ENCODE measurements at regions not wholly inside any gene's neighbourhood (a gene's known extent, or its start where the extent isn't known, plus 50 kb on each side); places are given as distances from the start of the nearest gene placed in this dataset.

GRCh38 chr2:207260947-207261346, 95.2 kb upstream of the KLF7 start:
- TF ChIP-seq FOXP2 (optimal IDR thresholded peaks at IDR 0.05; ENCODE audit: borderline replicate concordance, extremely low read depth, extremely low read length, insufficient read depth) (no peak), REST (IDR thresholded peaks at IDR 0.05; ENCODE audit: insufficient read depth in 1 of 2, low read depth in 2 of 2, low read length in 2 of 2) (no peak), TAF1 (IDR thresholded peaks at IDR 0.05; ENCODE audit: borderline replicate concordance, insufficient read depth, low read length) (no peak), POLR2AphosphoS5 (IDR thresholded peaks at IDR 0.05; ENCODE audit: low read depth, low read length) (no peak), SIN3A (IDR thresholded peaks at IDR 0.05; ENCODE audit: borderline replicate concordance, insufficient read depth, low read length) (no peak)

GRCh38 chr2:207264310-207264709, 98.6 kb upstream of the KLF7 start:
- no peak for TF ChIP-seq REST (IDR thresholded peaks at IDR 0.05; ENCODE audit: insufficient read depth in 1 of 2, low read depth in 2 of 2, low read length in 2 of 2)
- no peak for TF ChIP-seq SIN3A (IDR thresholded peaks at IDR 0.05; ENCODE audit: borderline replicate concordance, insufficient read depth, low read length)
- no peak for TF ChIP-seq POLR2AphosphoS5 (IDR thresholded peaks at IDR 0.05; ENCODE audit: low read depth, low read length)
- no peak for TF ChIP-seq FOXP2 (optimal IDR thresholded peaks at IDR 0.05; ENCODE audit: borderline replicate concordance, extremely low read depth, extremely low read length, insufficient read depth)
- no peak for TF ChIP-seq TAF1 (IDR thresholded peaks at IDR 0.05; ENCODE audit: borderline replicate concordance, insufficient read depth, low read length)

DNA sequence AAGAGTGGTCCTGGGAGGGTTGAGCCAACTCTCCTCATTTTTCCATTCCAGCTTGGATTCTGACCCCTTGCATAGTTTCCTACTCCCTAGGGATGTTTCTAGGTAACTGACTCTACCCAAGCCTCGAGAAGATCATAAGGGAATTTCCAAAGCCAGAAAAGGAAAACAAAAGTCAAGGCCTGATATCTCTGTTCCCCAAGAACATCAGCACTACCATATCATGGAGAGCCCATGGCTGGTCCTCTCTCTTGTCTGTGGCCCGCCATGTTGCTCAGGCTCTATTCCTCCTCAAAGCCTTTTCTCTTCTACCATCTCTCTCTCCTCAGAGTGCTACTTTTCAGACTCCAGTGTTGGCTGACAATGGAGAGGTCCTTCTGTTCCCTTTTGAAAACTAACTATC, 99.6 kb upstream of the KLF7 start:
- TF ChIP-seq POLR2AphosphoS5 (IDR thresholded peaks at IDR 0.05; ENCODE audit: low read depth, low read length) (no peak), SIN3A (IDR thresholded peaks at IDR 0.05; ENCODE audit: borderline replicate concordance, insufficient read depth, low read length) (no peak), TAF1 (IDR thresholded peaks at IDR 0.05; ENCODE audit: borderline replicate concordance, insufficient read depth, low read length) (no peak), FOXP2 (optimal IDR thresholded peaks at IDR 0.05; ENCODE audit: borderline replicate concordance, extremely low read depth, extremely low read length, insufficient read depth) (no peak), REST (IDR thresholded peaks at IDR 0.05; ENCODE audit: insufficient read depth in 1 of 2, low read depth in 2 of 2, low read length in 2 of 2) (0 out of 4 replicates have a peak, but pooled peaks of 1 of the 2 experiments have one; percentile 23)

GRCh38 chr2:207265869-207266268, 100.1 kb upstream of the KLF7 start:
- no peak for TF ChIP-seq TAF1 (IDR thresholded peaks at IDR 0.05; ENCODE audit: borderline replicate concordance, insufficient read depth, low read length)
- no peak for TF ChIP-seq SIN3A (IDR thresholded peaks at IDR 0.05; ENCODE audit: borderline replicate concordance, insufficient read depth, low read length)
- TF ChIP-seq POLR2AphosphoS5 (IDR thresholded peaks at IDR 0.05; ENCODE audit: low read depth, low read length), result no peak

DNA sequence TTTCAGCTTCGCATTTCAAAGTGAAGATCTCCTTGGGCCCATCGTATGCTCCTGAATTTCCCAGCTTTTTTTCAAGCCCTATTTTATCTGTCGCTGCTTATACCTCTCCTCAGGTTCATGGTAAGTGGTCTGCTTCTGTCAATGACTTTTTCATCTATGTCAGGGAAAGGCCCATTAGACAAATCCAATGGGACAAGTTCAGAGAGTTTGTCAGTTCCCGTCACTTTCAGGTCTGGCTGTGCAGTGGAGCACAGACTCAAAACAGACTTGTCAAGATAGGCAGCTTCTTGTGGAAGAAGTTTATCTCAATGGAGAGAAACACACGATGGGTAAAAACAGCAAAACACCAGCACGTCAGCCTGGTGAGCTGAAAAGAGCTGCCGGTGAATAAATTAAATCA, 100.9 kb upstream of the KLF7 start:
- TF ChIP-seq SIN3A (IDR thresholded peaks at IDR 0.05; ENCODE audit: borderline replicate concordance, insufficient read depth, low read length) (no peak), FOXP2 (optimal IDR thresholded peaks at IDR 0.05; ENCODE audit: borderline replicate concordance, extremely low read depth, extremely low read length, insufficient read depth) (no peak), REST (IDR thresholded peaks at IDR 0.05; ENCODE audit: insufficient read depth in 1 of 2, low read depth in 2 of 2, low read length in 2 of 2) (no peak), TAF1 (IDR thresholded peaks at IDR 0.05; ENCODE audit: borderline replicate concordance, insufficient read depth, low read length) (no peak), POLR2AphosphoS5 (IDR thresholded peaks at IDR 0.05; ENCODE audit: low read depth, low read length) (no peak)
